Peyer's patch (tissue), 4 donors: ENCODE measurements at regions not wholly inside any gene's neighbourhood (a gene's known extent, or its start where the extent isn't known, plus 50 kb on each side); places are given as distances from the start of the nearest gene placed in this dataset.

ENCODE experiments used
- CTCF ChIP-seq, 6 experiments: fragments of 450-650 bp in 4 of 6; fragments of 200-600 bp in 2 of 6; sonication (generic) in 1 of 6; IDR thresholded peaks; one replicate each; pipeline ENCODE4 v1.5.1; 2017 to 2019; ENCODE audit warnings: antibody characterized with exemption in 6 of 6, mild to moderate bottlenecking in 3 of 6, moderate library complexity in 1 of 6
- POLR2A ChIP-seq, 2 donors: fragments of 450-650 bp; IDR thresholded peaks; one replicate each; pipeline ENCODE4 v1.5.1; 2017; ENCODE audit warnings: antibody characterized with exemption in 2 of 2, mild to moderate bottlenecking in 2 of 2, moderate library complexity in 2 of 2

GRCh38 chr4:8792491-8792890 lies 79.1 kb downstream of the HMX1 start:
- TF ChIP-seq CTCF (IDR thresholded peaks at IDR 0.05) (no peak), POLR2A (IDR thresholded peaks at IDR 0.05) (no peak)
